Mononuclear cell (primary cell): ENCODE measurements at regions not wholly inside any gene's neighbourhood (a gene's known extent, or its start where the extent isn't known, plus 50 kb on each side); places are given as distances from the start of the nearest gene placed in this dataset.
"Not testable (repeated sequence)": the region's sequence is repeated elsewhere in the genome, so short reads cannot be mapped to it uniquely, and the experiment has no call there.

ENCODE experiments used
- H3K27me3 ChIP-seq: 2 replicates; pipeline ENCODE4 v1.6.0; 2011; ENCODE audit warnings: low read length, control low read depth; ENCODE audit not compliant: insufficient read depth
- H3K4me1 ChIP-seq: 2 replicates; pipeline ENCODE4 v1.5.1; 2011; ENCODE audit warnings: mild to moderate bottlenecking, low read length, control low read depth; ENCODE audit not compliant: insufficient read depth
- H3K4me3 ChIP-seq: 2 replicates; pipeline ENCODE4 v1.5.1; 2011; ENCODE audit warnings: mild to moderate bottlenecking, low read length, moderate library complexity
- H3K9me3 ChIP-seq: 2 replicates; pipeline ENCODE4 v1.5.1; 2011; ENCODE audit warnings: low read depth, mild to moderate bottlenecking, control low read depth, low read length

DNA sequence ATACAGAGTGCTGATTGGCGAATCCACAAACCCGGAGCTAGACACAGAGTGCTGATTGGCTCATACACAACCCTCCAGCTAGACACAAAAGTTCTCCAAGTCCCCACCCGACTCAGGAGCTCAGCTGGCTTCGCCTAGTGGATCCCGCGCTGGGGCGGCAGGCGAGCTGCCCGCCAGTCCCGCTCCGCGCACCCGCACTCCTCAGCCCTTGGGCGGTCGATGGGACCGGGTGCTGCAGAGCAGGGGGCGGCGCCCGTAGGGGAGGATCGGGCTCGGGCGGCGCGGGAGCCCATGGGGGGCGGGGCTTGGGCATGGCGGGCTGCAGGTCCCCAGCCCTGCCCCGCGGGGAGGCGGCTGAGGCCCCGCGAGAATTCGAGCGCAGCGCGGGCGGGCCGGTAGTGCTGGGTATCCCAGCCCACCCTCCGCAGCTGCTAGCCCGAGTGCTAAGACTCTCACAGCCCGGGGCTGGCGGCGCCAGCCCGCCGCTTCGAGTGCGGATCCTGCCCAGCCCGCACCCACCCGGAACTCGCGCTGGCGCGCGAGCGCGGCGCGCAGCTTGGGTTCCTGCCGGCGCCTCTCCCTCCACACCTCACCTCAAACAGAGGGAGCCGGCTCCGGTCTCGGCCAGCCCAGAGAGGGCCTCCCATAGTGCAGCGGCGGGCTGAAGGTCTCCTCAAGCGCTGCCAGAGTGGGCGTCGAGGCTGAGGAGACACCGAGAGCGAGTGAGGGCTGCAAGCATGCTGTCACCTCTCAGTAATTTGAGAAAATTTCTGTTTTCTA lies 75.5 kb upstream of the ATP5MC3 start:
- H3K4me3 ChIP-seq: no peak overlapping the region
- no peaks in the 10 kb centered on the region for H3K9me3 ChIP-seq
- peaks cover 37% of the 10 kb centered on the region for H3K27me3 ChIP-seq
- no peaks in the 10 kb centered on the region for H3K4me1 ChIP-seq

GRCh38 chr2:175256391-175256790 lies 74.9 kb upstream of the ATP5MC3 start:
- not testable (repeated sequence) for H3K4me1 ChIP-seq, H3K4me3 ChIP-seq, H3K9me3 ChIP-seq
- H3K27me3 ChIP-seq: peaks cover 41% of the 10 kb centered on the region

DNA sequence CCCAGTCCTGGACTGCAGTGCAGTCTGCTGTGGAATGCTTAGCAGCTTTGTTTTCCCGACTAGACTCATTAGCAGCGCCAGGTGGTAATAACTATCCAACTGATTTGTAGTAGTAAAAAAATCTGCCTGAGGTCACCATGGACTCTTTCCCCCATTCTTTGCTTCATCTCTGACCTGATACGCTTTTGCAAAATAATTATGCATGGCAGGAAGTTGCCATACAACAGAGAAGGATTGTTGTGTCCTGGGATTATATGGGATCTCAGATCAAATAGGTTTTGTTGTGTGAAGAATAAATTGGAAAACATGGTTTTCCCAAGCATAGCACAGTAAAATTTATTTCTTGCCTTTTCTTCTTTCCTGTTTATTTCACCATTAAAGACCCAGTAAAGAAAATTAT lies 72.4 kb upstream of the ATP5MC3 start:
- Histone ChIP-seq H3K27me3 (peaks cover 46% of the 10 kb centered on the region), H3K9me3 (no peaks in the 10 kb centered on the region), H3K4me1 (no peaks in the 10 kb centered on the region), H3K4me3 (no peak overlapping the region)

DNA sequence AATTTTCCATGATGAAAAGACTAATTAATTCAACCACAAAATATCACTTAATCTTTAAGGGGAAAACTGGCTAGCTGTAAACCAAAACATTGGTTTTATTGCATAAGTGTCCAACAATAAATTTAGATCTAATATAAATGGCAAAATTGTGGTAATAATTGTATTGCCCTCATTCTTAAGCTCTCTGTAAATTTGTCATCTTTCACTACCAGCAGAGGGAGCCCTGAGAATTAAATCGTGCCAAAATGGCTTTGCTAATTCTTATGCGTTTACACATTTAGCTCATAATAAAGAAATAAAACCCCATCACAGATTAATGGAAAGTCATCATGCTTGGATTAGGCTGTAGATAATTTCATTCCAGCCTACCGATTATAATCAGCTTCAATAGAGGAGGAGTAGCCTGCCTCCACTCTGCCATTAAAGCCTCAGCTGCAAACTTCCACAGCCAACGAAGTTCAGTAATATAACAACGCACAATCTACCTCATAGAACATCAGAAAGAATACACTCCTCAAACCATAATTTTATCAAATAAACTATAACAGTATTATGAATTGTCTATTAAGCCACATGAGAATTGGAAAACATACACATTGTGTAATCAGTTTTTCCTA lies 70.0 kb upstream of the ATP5MC3 start:
- H3K27me3 ChIP-seq: peaks cover 50% of the 10 kb centered on the region
- no peak overlapping the region for H3K4me3 ChIP-seq
- H3K4me1 ChIP-seq: no peaks in the 10 kb centered on the region
- H3K9me3 ChIP-seq: no peaks in the 10 kb centered on the region

DNA sequence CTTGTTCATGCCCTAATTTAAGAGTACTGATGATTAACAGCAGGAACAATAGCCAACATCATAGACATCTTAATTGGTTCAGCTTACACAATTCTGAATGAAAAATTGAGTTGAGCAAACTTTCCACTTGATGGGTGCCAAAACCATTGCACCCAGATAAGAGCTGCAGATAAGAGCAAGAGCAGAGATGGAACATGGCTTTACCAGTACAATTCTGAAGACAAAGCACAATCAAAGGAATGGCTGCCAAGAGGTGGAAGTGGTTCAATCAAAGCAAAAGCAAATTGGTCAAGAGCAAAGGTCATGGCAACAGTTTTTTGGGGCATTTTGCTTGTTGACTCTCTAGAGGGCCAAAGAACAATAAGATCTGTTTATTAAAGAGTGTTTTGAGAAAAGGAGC lies 65.6 kb upstream of the ATP5MC3 start:
- no peaks in the 10 kb centered on the region for H3K9me3 ChIP-seq
- H3K27me3 ChIP-seq: peaks cover 34% of the 10 kb centered on the region

DNA sequence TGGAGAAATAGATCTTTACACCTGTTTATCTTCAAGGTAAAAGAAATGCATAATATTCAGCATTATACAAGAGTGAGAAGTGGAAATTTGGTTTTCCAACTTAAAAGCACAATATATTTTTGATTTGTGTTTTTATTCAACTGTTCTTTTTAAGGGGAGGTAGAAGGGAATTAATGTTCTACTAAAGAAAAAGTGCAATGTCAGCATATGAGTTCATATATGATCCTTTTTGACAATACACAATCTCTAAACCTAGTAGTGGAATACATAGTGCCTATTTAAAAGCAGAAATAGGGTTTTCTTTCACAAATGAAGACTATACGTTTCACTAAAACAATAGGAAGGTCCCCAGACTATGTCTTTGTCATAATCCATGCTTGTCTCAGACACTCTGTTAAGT lies 63.2 kb upstream of the ATP5MC3 start:
- peaks cover 23% of the 10 kb centered on the region for H3K27me3 ChIP-seq
- no peak overlapping the region for H3K4me3 ChIP-seq
- H3K9me3 ChIP-seq: no peaks in the 10 kb centered on the region
- H3K4me1 ChIP-seq: no peaks in the 10 kb centered on the region

More for the DNA sequence above, 65.6 kb upstream of the ATP5MC3 start:
- Histone ChIP-seq H3K4me3 (no peak overlapping the region), H3K4me1 (no peaks in the 10 kb centered on the region)

- Histone ChIP-seq H3K4me1 (no peaks in the 10 kb centered on the region), H3K27me3 (peaks cover 5% of the 10 kb centered on the region), H3K4me3 (no peak overlapping the region), H3K9me3 (no peaks in the 10 kb centered on the region)
These were observed 60.2 kb upstream of the ATP5MC3 start for GRCh38 chr2:175241691-175242090.

DNA sequence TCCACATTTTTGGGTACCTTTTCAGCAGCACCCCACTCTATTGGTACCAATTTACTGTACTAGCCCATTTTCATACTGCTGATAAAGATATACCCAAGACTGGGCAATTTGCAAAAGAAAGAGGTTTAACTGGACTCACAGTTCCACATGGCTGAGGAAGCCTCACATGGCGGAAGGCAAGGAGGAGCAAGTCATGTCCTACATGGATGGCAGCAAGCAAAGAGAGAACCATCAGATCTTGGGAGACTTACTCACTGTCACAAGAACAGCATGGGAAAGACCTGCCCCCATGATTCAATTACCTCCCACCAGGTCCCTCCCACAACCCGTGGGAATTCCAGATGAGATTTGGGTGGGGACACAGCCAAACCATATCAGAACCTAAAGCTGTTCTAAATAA lies 58.5 kb upstream of the ATP5MC3 start:
- H3K4me3 ChIP-seq, H3K9me3 ChIP-seq, H3K4me1 ChIP-seq, H3K27me3 ChIP-seq: not testable (repeated sequence)

GRCh38 chr2:175236930-175237329 lies 55.4 kb upstream of the ATP5MC3 start:
- no peak overlapping the region for H3K4me3 ChIP-seq
- H3K27me3 ChIP-seq: no peaks in the 10 kb centered on the region

DNA sequence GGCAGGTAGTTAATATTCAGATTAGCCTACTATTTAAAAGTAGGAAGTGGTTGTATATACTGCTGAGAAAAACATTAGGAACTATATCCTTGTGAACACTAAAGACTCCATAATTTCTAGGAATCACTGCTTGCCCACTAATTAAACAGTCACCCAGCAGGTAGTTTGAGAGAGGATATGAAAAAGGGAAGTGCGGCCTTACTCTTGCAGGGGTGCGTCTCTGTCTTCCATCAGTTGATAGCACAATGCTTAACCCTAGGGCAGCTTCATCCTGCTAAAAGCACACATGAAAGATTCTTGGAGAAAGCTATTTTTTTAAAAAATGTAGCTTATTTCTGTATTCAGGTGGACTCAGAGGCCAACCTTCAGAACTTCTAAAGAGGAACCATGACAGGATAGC lies 53.1 kb upstream of the ATP5MC3 start:
- H3K9me3 ChIP-seq: no peaks in the 10 kb centered on the region
- no peaks in the 10 kb centered on the region for H3K27me3 ChIP-seq
- H3K4me1 ChIP-seq: no peaks in the 10 kb centered on the region
- no peak overlapping the region for H3K4me3 ChIP-seq

More at GRCh38 chr2:175236930-175237329, 55.4 kb upstream of the ATP5MC3 start:
- H3K4me1 ChIP-seq: no peaks in the 10 kb centered on the region
- no peaks in the 10 kb centered on the region for H3K9me3 ChIP-seq

GRCh38 chr2:175234153-175234552 lies 52.6 kb upstream of the ATP5MC3 start:
- Histone ChIP-seq H3K4me3 (no peak overlapping the region), H3K9me3 (no peaks in the 10 kb centered on the region), H3K4me1 (no peaks in the 10 kb centered on the region), H3K27me3 (no peaks in the 10 kb centered on the region)

DNA sequence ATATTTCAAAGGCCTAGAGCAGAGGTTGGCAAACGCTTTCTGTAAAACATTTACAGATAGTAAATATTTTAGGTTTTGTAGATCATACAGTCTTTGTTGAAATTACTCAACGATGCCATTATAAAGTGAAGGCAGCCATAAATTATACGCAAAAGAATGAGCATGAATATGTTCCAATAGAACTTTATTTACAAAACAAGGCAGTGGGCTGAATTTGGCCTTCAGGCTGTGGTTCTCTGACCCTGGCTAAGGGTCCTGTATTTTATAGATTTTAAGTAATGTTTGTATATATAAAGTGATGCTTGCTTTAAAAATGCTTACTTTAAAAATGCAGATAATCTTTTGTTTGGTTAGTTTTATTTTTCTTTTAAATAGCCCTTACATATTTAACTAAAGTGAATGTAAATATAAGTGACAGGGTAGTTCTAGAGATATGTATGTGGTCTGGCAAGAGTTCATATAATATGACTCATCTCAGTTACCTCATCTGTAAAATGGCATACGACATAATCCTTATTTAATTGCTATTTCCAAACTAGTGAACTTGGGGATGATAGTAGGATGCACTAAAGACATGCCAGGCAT lies 51.7 kb upstream of the ATP5MC3 start:
- no peaks in the 10 kb centered on the region for H3K27me3 ChIP-seq
- H3K4me3 ChIP-seq: no peak overlapping the region
- H3K4me1 ChIP-seq: no peaks in the 10 kb centered on the region
- H3K9me3 ChIP-seq: no peaks in the 10 kb centered on the region
